Upper lobe of left lung (tissue), 6 donors: ENCODE measurements at regions not wholly inside any gene's neighbourhood (a gene's known extent, or its start where the extent isn't known, plus 50 kb on each side); places are given as distances from the start of the nearest gene placed in this dataset.

Source experiments
- ATAC-seq, 2 donors: fragments of 200-7000 bp; cut with Tn5 transposase; one replicate each; pipeline ENCODE4 v1.9.1; 2022; ENCODE audit warnings: mild to moderate bottlenecking in 2 of 2, moderate library complexity in 2 of 2; ENCODE audit not compliant: low FRiP score in 2 of 2
- DNase-seq, 2 donors: peaks; one replicate each; pipeline ENCODE4 v3.0.0-alpha.2; 2019 to 2020
- H3K27ac ChIP-seq, 4 donors: fragments of 200-600 bp; sonication (generic); one replicate each; pipeline ENCODE4 v1.5.1; 2016 to 2019
- H3K27me3 ChIP-seq, 4 donors: fragments of 200-600 bp; sonication (generic); one replicate each; pipeline ENCODE4 v1.5.1; 2017 to 2019
- H3K36me3 ChIP-seq, 4 donors: fragments of 200-600 bp; sonication (generic); one replicate each; pipeline ENCODE4 v1.5.1; 2016 to 2019
- H3K4me1 ChIP-seq, 4 donors: fragments of 200-600 bp; sonication (generic); one replicate each; pipeline ENCODE4 v1.5.1; 2018 to 2019
- H3K4me3 ChIP-seq, 4 donors: fragments of 200-600 bp; sonication (generic); one replicate each; pipeline ENCODE4 v1.5.1; 2017 to 2019; ENCODE audit warnings: mild to moderate bottlenecking in 2 of 4, moderate library complexity in 1 of 4
- H3K9me3 ChIP-seq, 4 donors: fragments of 200-600 bp; sonication (generic); one replicate each; pipeline ENCODE4 v1.5.1; 2018 to 2019
- CTCF ChIP-seq, 6 experiments: fragments of 450-650 bp in 4 of 6; fragments of 200-600 bp in 2 of 6; sonication (generic) in 2 of 6; IDR thresholded peaks; one replicate each; pipeline ENCODE4 v1.5.1; 2016 to 2019; ENCODE audit warnings: antibody characterized with exemption in 6 of 6
- EP300 ChIP-seq, 4 donors: sonication (generic); formaldehyde crosslinking; IDR thresholded peaks; one replicate each; pipeline ENCODE4 v1.5.1; 2017; ENCODE audit warnings: antibody characterized with exemption in 4 of 4, control low read depth in 2 of 4
- POLR2A ChIP-seq, 4 donors: fragments of 450-650 bp; IDR thresholded peaks; one replicate each; pipeline ENCODE4 v1.5.1; 2016 to 2017; ENCODE audit warnings: antibody characterized with exemption in 4 of 4, mild to moderate bottlenecking in 2 of 4
- POLR2AphosphoS5 ChIP-seq, 2 donors: sonication (generic); formaldehyde crosslinking; IDR thresholded peaks; one replicate each; pipeline ENCODE4 v1.5.1; 2017; ENCODE audit warnings: antibody characterized with exemption in 2 of 2
- WGBS, 2 donors: methylation state at CpG; one replicate each; pipeline ENCODE4 v1.1.5; 2017 to 2018; 5-methylcytosine and 5-hydroxymethylcytosine counted together
- donor health status: DM: no; HTN: no; CAD: no; lungs with moderate emphysema.
- donor health status: DM: no; HTN: yes; CAD: no; lungs with severe emphysema.

DNA sequence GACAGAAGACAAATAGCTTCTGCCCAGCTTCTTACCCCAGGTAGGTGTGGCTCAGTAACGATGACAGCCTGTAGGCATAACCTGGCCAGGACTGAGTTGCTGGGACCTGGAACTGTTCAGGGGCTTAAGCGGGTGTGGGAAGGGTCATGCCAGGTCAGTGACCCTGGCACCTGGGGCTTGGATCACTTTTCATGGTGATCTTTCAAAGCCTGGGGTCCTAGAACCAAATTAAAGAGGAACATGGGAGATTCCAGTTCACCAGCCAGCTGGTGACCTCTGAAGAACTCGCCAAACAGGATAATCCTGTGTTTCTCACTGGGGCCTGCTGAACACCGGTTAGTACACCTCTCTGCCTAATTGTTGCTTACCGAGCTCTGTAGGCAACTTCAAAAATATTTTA is 102.6 kb upstream of the LMNTD1 start:
- DNase-seq, result no peak
- peak in 1 of 2 donors; percentile 53 for ATAC-seq
- TF ChIP-seq EP300 (IDR thresholded peaks at IDR 0.05) (no peak), POLR2AphosphoS5 (IDR thresholded peaks at IDR 0.05) (no peak), POLR2A (IDR thresholded peaks at IDR 0.05) (no peak), CTCF (IDR thresholded peaks at IDR 0.05) (no peak)
- H3K36me3 ChIP-seq, result no peaks in the 10 kb centered on the region
- no peaks in the 10 kb centered on the region for H3K27me3 ChIP-seq
- H3K27ac ChIP-seq, result no peak overlapping the region
- 84% methylated on average over 5 of the region's 5 CpGs for WGBS, 2 donors
- H3K9me3 ChIP-seq, result no peaks in the 10 kb centered on the region
- H3K4me3 ChIP-seq, result no peak overlapping the region
- no peaks in the 10 kb centered on the region for H3K4me1 ChIP-seq

DNA sequence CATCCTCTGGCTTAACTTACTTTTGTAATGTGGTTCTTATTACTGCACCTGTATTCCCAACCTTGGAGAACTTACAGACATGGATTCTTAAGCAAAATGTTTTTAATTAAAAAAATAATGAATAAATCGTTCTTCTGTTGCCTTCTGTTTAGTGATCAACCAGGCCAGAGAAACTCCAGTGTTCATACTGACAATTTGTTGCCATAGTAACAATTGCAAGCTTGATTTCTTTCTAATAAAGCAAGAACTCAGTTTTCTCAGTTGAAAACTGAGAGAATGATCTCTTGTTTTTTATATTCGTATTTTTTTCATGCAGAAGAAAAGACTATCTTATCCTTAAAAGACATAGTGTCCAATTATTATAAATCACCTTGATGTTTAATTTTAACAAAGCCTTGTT is 106.5 kb upstream of the LMNTD1 start:
- Histone ChIP-seq H3K9me3 (no peaks in the 10 kb centered on the region), H3K4me3 (no peak overlapping the region), H3K27ac (no peak overlapping the region), H3K36me3 (no peaks in the 10 kb centered on the region), H3K27me3 (no peaks in the 10 kb centered on the region), H3K4me1 (no peaks in the 10 kb centered on the region)
- TF ChIP-seq POLR2A (IDR thresholded peaks at IDR 0.05) (no peak), CTCF (IDR thresholded peaks at IDR 0.05) (no peak), POLR2AphosphoS5 (IDR thresholded peaks at IDR 0.05) (no peak), EP300 (IDR thresholded peaks at IDR 0.05) (no peak)
- no peak for DNase-seq
- WGBS, 2 donors, result 81 to 83% methylated on average over 2 of the region's 2 CpGs
- ATAC-seq, result no peak

- no peak for TF ChIP-seq POLR2A (IDR thresholded peaks at IDR 0.05)
- no peak for TF ChIP-seq CTCF (IDR thresholded peaks at IDR 0.05)
- no peak for TF ChIP-seq EP300 (IDR thresholded peaks at IDR 0.05)
- TF ChIP-seq POLR2AphosphoS5 (IDR thresholded peaks at IDR 0.05), result no peak
- DNase-seq (no peak), ATAC-seq (no peak)
- no peaks in the 10 kb centered on the region for H3K9me3 ChIP-seq
- no peak overlapping the region for H3K4me3 ChIP-seq
- no peaks in the 10 kb centered on the region for H3K36me3 ChIP-seq
- no peaks in the 10 kb centered on the region for H3K4me1 ChIP-seq
- no peak overlapping the region for H3K27ac ChIP-seq
- no peaks in the 10 kb centered on the region for H3K27me3 ChIP-seq
- 77 to 80% methylated on average over 5 of the region's 5 CpGs for WGBS, 2 donors
Measured at GRCh38 chr12:25670076-25671055, 117.3 kb upstream of the LMNTD1 start.

GRCh38 chr12:25675808-25676207 is 122.7 kb upstream of the LMNTD1 start:
- no peak overlapping the region for H3K27ac ChIP-seq
- WGBS, 2 donors, result 70 to 80% methylated on average over 2 of the region's 2 CpGs
- ATAC-seq (no peak), DNase-seq (no peak)
- H3K36me3 ChIP-seq, result no peaks in the 10 kb centered on the region
- no peaks in the 10 kb centered on the region for H3K27me3 ChIP-seq
- TF ChIP-seq CTCF (IDR thresholded peaks at IDR 0.05), result no peak
- TF ChIP-seq POLR2A (IDR thresholded peaks at IDR 0.05), result no peak
- TF ChIP-seq POLR2AphosphoS5 (IDR thresholded peaks at IDR 0.05), result no peak
- TF ChIP-seq EP300 (IDR thresholded peaks at IDR 0.05), result no peak
- H3K9me3 ChIP-seq, result no peaks in the 10 kb centered on the region
- no peak overlapping the region for H3K4me3 ChIP-seq
- no peaks in the 10 kb centered on the region for H3K4me1 ChIP-seq
